HEK293T (cell line): ENCODE measurements at regions not wholly inside any gene's neighbourhood (a gene's known extent, or its start where the extent isn't known, plus 50 kb on each side); places are given as distances from the start of the nearest gene placed in this dataset.
"Not testable (repeated sequence)": the region's sequence is repeated elsewhere in the genome, so short reads cannot be mapped to it uniquely, and the experiment has no call there.

ENCODE experiments used
- BHLHE40 ChIP-seq: fragments of 450-650 bp; IDR thresholded peaks from 2 replicates; pipeline ENCODE4 v1.6.1; 2016; ENCODE audit warnings: mild to moderate bottlenecking, moderate library complexity, borderline replicate concordance
- CTBP1 ChIP-seq: fragments of 450-650 bp; IDR thresholded peaks from 2 replicates; pipeline ENCODE4 v1.6.1; 2016; ENCODE audit warnings: borderline replicate concordance
- FOXK2 ChIP-seq: fragments of 450-650 bp; IDR thresholded peaks from 2 replicates; pipeline ENCODE4 v1.6.1; 2016; ENCODE audit warnings: mild to moderate bottlenecking
- FOXM1 ChIP-seq: fragments of 450-650 bp; IDR thresholded peaks from 2 replicates; pipeline ENCODE4 v1.6.1; 2017; ENCODE audit warnings: mild to moderate bottlenecking, borderline replicate concordance
- HDGF ChIP-seq: fragments of 450-650 bp; IDR thresholded peaks from 2 replicates; pipeline ENCODE4 v1.6.1; 2017; ENCODE audit warnings: antibody characterized with exemption, borderline replicate concordance
- LEF1 ChIP-seq: fragments of 450-650 bp; IDR thresholded peaks from 2 replicates; pipeline ENCODE4 v1.6.1; 2017; ENCODE audit warnings: mild to moderate bottlenecking, borderline replicate concordance
- SUZ12 ChIP-seq: fragments of 450-650 bp; IDR thresholded peaks from 2 replicates; pipeline ENCODE4 v1.6.1; 2016; ENCODE audit warnings: mild to moderate bottlenecking
- ZNF384 ChIP-seq: fragments of 450-650 bp; IDR thresholded peaks from 2 replicates; pipeline ENCODE4 v1.6.1; 2016

- not testable (repeated sequence) for TF ChIP-seq SUZ12, FOXM1, BHLHE40, CTBP1, ZNF384, FOXK2, HDGF, LEF1
Measured at GRCh38 chr13:90514712-90515111, 832.8 kb upstream of the MIR17HG start.
